ENCODE measurements at regions not wholly inside any gene's neighbourhood (a gene's known extent, or its start where the extent isn't known, plus 50 kb on each side); places are given as distances from the start of the nearest gene placed in this dataset.

DNA sequence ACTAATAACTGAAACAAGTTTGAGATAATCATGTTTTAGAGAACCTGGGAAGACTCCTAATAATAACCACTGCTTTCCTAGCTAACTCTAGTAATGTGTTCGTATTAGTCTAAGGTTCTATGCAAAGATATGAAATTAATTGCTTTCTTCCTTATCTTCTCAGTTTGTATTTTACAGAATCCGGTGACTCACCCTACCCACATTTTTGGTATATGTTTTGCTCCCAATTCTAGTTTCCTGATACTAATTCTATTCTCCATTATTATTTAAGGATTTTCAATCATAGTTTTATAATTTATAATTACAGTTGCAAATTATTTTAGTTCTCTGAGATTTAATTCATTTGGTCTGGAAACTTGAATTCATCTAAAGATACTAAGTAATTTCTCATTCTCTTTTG lies 394.6 kb upstream of the SETBP1 start:
- no peak overlapping the region for H3K4me3 Mint-ChIP-seq
- ChIA-PET CTCF (no interaction called here), POLR2A (no interaction called here)
- H3K4me1 Mint-ChIP-seq, result no peaks in the 10 kb centered on the region
- no peaks in the 10 kb centered on the region for H3K36me3 Mint-ChIP-seq (ENCODE audit: low read depth)
- intact Hi-C loops (cut with DNase I, micrococcal nuclease), result no loop called here
- no peak for ATAC-seq
- H3K27ac Mint-ChIP-seq, result no peak overlapping the region
- no peaks in the 10 kb centered on the region for H3K9me3 Mint-ChIP-seq (ENCODE audit: low read depth)
- DNase-seq, result no peak
- no peaks in the 10 kb centered on the region for H3K27me3 Mint-ChIP-seq

DNA sequence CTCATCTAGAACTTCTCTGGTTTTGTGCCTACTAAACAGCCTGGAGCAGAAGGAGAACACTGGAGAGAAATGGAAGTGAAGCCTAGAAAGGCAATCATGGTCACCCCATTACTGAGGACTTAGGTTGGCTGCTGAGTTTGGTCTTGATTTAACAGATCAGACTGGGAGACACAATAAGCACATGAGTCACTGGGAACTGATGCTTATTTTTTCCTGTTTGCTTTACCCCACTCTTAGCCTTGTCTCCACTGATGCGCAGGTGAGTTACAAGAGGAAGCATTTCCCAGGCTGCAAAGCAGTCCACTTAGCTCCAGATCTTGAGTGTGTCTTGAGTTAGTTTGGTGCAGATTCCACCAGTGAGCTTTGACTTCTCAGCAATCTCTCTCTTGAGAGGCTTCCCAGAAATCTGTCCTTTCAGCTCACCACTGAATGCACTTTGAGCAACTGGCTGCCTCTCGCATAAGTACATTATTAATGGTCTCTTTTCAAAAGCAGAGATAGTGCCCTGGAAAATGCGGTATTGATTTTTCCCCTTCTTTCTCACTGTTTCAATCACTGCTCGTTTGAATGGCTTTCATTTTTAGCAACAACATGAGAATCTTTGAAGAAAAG lies 390.2 kb upstream of the SETBP1 start:
- POLR2A ChIA-PET, result no interaction called here
- Mint-ChIP-seq H3K27ac (no peak overlapping the region), H3K4me1 (no peaks in the 10 kb centered on the region), H3K36me3 (ENCODE audit: low read depth) (no peaks in the 10 kb centered on the region), H3K27me3 (no peaks in the 10 kb centered on the region), H3K9me3 (ENCODE audit: low read depth) (no peaks in the 10 kb centered on the region), H3K4me3 (no peak overlapping the region)
- no peak for DNase-seq
- ATAC-seq, result no peak
- CTCF ChIA-PET, result no interaction called here
- intact Hi-C loops (cut with DNase I, micrococcal nuclease), result loop anchor here in 1 of 2 experiments (10.0 kb wide), 1 partner anchor 56 kb away; no protein-coding TSS in a partner anchor

DNA sequence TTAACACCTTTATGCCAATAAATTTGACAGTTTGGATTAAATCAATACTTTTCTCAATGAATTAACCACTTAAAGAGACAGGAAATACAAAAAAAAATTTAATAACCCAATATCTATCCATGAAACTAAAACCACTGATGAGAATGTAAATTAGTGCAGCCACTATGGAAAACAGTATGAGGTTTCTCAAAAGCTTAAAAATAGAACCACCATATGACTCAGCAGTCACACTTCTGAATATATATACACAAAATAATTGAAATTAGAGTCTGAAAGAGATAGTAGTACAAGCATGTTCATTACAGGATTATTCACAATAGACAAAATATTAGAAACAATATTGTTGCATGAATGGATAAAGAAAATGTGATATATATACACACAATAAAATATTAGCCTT lies 382.1 kb upstream of the SETBP1 start:
- H3K9me3 Mint-ChIP-seq (ENCODE audit: low read depth), result no peaks in the 10 kb centered on the region
- no peak for DNase-seq
- no peak for ATAC-seq
- intact Hi-C loops (cut with DNase I, micrococcal nuclease), result loop anchor here in 1 of 2 experiments (10.0 kb wide), 1 partner anchor 64 kb away; no protein-coding TSS in a partner anchor
- ChIA-PET POLR2A (no interaction called here), CTCF (no interaction called here)
- H3K36me3 Mint-ChIP-seq (ENCODE audit: low read depth), result no peaks in the 10 kb centered on the region
- no peaks in the 10 kb centered on the region for H3K4me1 Mint-ChIP-seq
- H3K4me3 Mint-ChIP-seq, result no peak overlapping the region
- H3K27ac Mint-ChIP-seq, result no peak overlapping the region
- no peaks in the 10 kb centered on the region for H3K27me3 Mint-ChIP-seq

- ChIA-PET POLR2A (no interaction called here), CTCF (no interaction called here)
- intact Hi-C loops (cut with DNase I, micrococcal nuclease), result no loop called here
- peaks cover 3% of the 10 kb centered on the region for H3K9me3 Mint-ChIP-seq (ENCODE audit: low read depth)
- H3K4me1 Mint-ChIP-seq, result no peaks in the 10 kb centered on the region
- ATAC-seq (no peak), DNase-seq (no peak)
- no peaks in the 10 kb centered on the region for H3K27me3 Mint-ChIP-seq
- no peaks in the 10 kb centered on the region for H3K36me3 Mint-ChIP-seq (ENCODE audit: low read depth)
- no peak overlapping the region for H3K27ac Mint-ChIP-seq
- H3K4me3 Mint-ChIP-seq, result no peak overlapping the region
Observed at GRCh38 chr18:44309185-44309584, 371.5 kb upstream of the SETBP1 start.

DNA sequence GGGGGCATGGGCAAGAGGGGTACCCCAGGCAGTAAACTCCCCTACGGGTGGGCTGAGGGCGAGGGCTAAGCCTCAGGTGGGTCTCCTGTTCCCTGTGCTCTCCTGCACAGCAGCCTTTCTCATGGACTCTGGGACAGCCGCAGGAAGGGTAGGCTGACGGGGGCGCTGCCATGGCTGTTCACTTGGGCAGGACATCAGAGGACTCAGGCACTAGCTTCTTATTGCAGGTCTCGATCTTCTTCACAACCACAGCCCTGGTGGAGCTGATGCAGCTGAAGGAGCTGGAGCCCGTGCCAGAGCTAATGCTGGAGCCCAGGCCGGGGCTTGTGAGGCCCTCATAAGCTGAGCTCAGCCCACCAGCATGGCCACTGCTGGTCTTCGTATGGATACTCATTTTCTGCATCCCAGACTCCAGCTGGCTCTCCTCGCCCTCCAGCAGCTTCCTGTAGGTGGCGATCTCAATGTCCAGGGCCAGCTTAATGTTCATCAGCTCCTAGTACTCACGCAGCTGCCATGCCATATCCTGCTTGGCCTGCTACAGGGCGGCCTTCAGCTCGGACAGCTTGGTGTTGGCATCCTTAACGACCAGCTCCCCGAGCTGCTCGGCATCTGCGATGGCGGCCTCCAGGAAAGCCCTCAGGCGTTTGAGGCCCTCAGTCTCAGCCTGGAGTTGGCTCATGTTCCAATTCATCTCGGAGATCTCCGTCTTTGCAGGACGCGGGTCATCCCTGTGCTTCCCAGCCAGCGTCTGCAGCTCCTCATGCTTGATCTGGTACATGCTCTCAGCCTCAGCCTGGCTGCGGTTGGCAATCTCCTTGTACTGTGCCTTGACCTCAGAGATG lies 359.8 kb upstream of the SETBP1 start:
- H3K9me3 Mint-ChIP-seq (ENCODE audit: low read depth), result no peaks in the 10 kb centered on the region
- H3K36me3 Mint-ChIP-seq (ENCODE audit: low read depth), result no peaks in the 10 kb centered on the region
- H3K4me3 Mint-ChIP-seq, result no peak overlapping the region
- H3K27me3 Mint-ChIP-seq, result no peaks in the 10 kb centered on the region
- DNase-seq (no peak), ATAC-seq (no peak)
- intact Hi-C loops (cut with DNase I, micrococcal nuclease), result no loop called here
- H3K4me1 Mint-ChIP-seq, result no peaks in the 10 kb centered on the region
- CTCF ChIA-PET, result interaction anchor here (0.6 kb wide), 1 partner anchor 683 kb away, joined by 3 read pairs; no protein-coding TSS in a partner anchor
- POLR2A ChIA-PET, result no interaction called here
- no peak overlapping the region for H3K27ac Mint-ChIP-seq

DNA sequence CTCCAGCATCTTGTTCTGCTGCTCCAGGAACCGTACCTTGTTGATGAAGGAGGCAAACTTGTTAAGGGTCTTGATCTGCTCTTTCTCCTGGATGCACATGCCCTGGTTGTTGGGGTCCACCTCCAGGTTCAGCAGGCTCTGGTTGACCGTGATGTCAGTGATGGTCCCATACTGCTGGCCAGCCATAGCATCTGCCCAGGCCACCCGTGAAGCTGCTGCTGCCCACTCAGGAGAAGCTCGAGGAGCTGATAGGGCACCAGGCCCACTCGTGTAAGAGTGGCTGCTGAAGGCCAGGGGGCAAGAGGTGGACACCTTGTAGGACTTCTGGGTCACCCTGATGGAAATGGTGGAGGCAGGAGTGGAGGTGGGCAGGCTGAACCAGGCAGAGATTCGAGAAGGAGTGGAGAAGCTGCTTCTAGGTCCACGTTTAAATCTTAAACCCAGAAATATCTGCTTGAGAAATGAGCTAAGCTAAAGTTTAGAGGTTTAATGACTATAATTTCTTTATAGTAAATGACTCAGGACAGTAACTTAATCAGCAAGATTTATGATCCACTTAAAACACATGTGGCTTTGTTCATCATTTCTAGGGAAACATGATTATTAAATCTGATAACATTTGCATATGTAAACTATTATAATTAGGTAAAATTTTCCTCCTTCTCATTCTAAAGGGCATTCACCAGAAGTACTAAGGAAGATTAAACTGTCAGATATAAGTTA lies 358.7 kb upstream of the SETBP1 start:
- Mint-ChIP-seq H3K36me3 (ENCODE audit: low read depth) (no peaks in the 10 kb centered on the region), H3K4me1 (no peaks in the 10 kb centered on the region), H3K4me3 (no peak overlapping the region), H3K9me3 (ENCODE audit: low read depth) (no peaks in the 10 kb centered on the region), H3K27me3 (no peaks in the 10 kb centered on the region), H3K27ac (no peak overlapping the region)
- POLR2A ChIA-PET, result no interaction called here
- ATAC-seq (no peak), DNase-seq (no peak)
- CTCF ChIA-PET, result no interaction called here
- intact Hi-C loops (cut with DNase I, micrococcal nuclease), result no loop called here

DNA sequence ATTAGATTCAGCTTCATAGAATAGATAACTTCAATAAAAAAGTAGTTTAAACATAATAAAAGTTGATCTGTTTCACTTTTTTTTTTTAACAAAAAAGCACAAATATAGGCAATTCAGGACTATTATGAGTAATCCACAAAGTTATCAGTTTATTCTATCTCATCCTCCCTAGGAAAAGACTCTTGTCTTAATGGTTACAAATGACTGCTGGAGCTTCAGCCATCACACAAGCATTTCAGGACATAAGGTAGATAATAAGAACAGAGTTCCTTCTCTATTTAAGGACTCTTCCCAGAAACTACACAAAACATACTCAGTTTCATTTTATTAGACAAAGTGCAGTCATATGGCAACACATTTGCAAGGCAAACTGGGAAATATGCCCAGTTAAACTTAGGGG lies 357.6 kb upstream of the SETBP1 start:
- POLR2A ChIA-PET, result no interaction called here
- no peak overlapping the region for H3K27ac Mint-ChIP-seq
- DNase-seq (no peak), ATAC-seq (no peak)
- intact Hi-C loops (cut with DNase I, micrococcal nuclease), result no loop called here
- H3K27me3 Mint-ChIP-seq, result no peaks in the 10 kb centered on the region
- H3K4me1 Mint-ChIP-seq, result no peaks in the 10 kb centered on the region
- H3K9me3 Mint-ChIP-seq (ENCODE audit: low read depth), result no peaks in the 10 kb centered on the region
- CTCF ChIA-PET, result no interaction called here
- H3K4me3 Mint-ChIP-seq, result no peak overlapping the region
- H3K36me3 Mint-ChIP-seq (ENCODE audit: low read depth), result no peaks in the 10 kb centered on the region

DNA sequence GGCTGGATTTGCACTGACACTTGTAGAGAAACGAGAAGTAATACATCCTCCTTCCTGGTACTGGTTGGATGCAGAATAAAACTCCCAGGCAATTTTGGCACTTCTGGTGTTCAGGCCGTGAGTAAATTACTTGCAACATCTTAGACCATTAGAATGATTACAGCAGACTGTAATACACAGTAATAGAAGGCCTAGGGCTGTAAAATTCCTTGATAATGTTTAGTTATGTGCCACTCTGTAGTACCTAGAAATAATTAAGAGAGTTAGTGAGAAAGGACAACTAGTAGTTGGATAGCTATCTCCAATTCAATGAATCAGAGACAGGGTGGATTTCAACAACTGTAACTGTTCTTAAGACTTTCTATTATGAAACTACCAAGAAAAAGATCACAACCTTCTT lies 356.3 kb upstream of the SETBP1 start:
- no peak overlapping the region for H3K4me3 Mint-ChIP-seq
- no peaks in the 10 kb centered on the region for H3K9me3 Mint-ChIP-seq (ENCODE audit: low read depth)
- H3K4me1 Mint-ChIP-seq, result no peaks in the 10 kb centered on the region
- ChIA-PET POLR2A (no interaction called here), CTCF (no interaction called here)
- intact Hi-C loops (cut with DNase I, micrococcal nuclease), result no loop called here
- ATAC-seq (no peak), DNase-seq (no peak)
- H3K27ac Mint-ChIP-seq, result no peak overlapping the region
- no peaks in the 10 kb centered on the region for H3K27me3 Mint-ChIP-seq
- H3K36me3 Mint-ChIP-seq (ENCODE audit: low read depth), result no peaks in the 10 kb centered on the region

DNA sequence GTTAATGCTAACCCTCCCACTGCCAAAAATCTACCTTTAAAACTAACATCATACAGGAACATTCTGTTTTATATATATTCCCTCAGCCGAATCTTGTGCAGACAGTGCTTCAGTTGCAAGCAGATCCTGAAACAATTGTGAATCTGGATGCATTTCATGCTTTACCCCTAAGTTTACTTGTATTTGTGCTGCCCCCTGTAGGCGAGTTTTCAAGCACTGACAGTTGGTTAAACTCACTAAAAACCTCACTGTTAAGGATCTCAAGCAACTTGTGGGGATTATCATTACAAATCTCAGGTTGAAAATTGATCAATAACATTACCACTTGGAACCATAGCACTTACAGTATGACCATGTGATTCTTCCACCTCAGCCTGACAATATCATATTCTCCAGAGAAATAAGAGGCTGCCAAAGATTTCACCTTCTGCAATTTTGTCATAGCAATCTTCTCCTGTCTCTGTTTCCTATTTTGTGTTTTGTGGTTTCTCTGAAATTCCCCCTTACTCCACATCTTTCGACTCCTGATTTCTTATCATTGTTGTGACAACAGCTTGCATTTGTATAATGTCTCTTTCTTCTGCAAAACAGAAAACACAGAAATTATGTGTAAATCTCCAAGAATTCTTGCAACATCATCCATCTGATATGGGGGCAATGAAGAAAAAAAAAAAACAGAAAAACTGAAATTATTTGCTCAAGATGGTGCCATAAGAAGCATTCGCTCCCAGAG lies 354.6 kb upstream of the SETBP1 start:
- peak; percentile 52 for DNase-seq
- ChIA-PET POLR2A (no interaction called here), CTCF (no interaction called here)
- no peak for ATAC-seq
- no peak overlapping the region for H3K4me3 Mint-ChIP-seq
- H3K36me3 Mint-ChIP-seq (ENCODE audit: low read depth), result no peaks in the 10 kb centered on the region
- H3K9me3 Mint-ChIP-seq (ENCODE audit: low read depth), result peaks cover 4% of the 10 kb centered on the region
- intact Hi-C loops (cut with DNase I, micrococcal nuclease), result loop anchor here in 1 of 2 experiments (5.0 kb wide), 1 partner anchor 704 kb away; no protein-coding TSS in a partner anchor
- no peaks in the 10 kb centered on the region for H3K27me3 Mint-ChIP-seq
- H3K27ac Mint-ChIP-seq, result no peak overlapping the region
- no peaks in the 10 kb centered on the region for H3K4me1 Mint-ChIP-seq

DNA sequence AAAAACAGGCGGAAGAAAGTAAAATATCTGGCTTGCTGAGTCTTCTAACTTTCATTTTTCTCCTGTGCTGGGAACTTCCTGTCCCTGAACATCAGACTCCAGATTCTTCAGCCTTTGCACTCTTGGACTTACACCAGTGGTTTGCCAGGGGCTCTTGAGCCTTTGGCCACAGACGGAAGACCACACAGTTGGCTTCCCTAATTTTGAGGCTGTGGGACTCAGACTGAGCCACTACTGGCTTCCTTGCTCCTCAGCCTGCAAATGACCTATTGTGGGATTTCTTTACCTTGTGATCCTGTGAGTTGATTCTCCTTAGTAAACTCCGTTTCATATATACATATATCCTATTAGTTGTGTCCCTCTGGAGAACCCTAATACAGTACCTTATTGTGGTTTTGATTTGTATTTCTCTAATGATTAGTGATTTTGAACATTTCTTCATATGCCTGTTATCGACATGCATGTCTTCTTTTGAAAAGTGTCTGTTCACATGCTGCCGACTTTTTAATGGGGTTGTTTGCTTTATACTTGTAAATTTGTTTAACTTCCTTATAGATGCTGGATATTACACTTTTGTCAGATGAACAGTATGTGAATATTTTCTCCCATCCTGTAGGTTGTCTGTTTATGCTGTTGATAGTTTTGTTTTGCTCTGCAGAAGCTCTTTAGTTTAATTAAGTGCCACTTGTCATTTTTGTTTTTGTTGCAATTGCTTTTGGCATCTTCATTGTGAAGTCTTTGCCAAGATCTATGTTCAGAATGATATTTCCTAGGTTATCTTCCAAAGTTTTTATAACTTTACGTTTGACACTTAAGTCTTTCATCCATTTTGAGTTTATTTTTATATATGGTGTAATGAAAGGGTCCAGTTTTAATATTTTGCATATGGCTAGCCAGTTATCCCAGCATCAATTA lies 348.8 kb upstream of the SETBP1 start:
- DNase-seq, result no peak
- no peaks in the 10 kb centered on the region for H3K4me1 Mint-ChIP-seq
- no peak overlapping the region for H3K4me3 Mint-ChIP-seq
- ChIA-PET CTCF (no interaction called here), POLR2A (no interaction called here)
- ATAC-seq, result no peak
- no peak overlapping the region for H3K27ac Mint-ChIP-seq
- no peaks in the 10 kb centered on the region for H3K27me3 Mint-ChIP-seq
- intact Hi-C loops (cut with DNase I, micrococcal nuclease), result no loop called here
- H3K36me3 Mint-ChIP-seq (ENCODE audit: low read depth), result no peaks in the 10 kb centered on the region
- peaks cover 7% of the 10 kb centered on the region for H3K9me3 Mint-ChIP-seq (ENCODE audit: low read depth)

DNA sequence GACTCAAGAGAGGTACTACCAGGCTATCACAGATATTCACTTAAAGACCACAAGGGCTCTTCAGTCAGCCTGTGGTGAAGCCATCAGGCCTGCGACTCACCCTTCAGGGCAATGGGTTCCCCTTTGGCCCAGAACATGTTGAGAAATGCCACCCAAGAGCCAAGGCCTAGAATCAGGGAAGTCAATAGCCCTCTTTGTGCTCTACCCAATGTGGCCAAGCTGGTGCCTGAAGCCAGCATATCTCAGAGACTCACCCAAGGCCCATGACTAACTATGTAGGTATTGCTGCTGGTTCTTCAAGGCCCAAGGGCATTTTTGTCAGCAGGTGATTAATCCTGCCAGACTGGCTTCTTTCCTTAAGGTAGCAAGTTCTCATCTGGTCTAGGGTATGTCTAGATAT lies 338.9 kb upstream of the SETBP1 start:
- no peak overlapping the region for H3K27ac Mint-ChIP-seq
- DNase-seq (no peak), ATAC-seq (no peak)
- H3K4me1 Mint-ChIP-seq, result no peaks in the 10 kb centered on the region
- H3K27me3 Mint-ChIP-seq, result no peaks in the 10 kb centered on the region
- H3K9me3 Mint-ChIP-seq (ENCODE audit: low read depth), result peaks cover 9% of the 10 kb centered on the region
- CTCF ChIA-PET, result no interaction called here
- intact Hi-C loops (cut with DNase I, micrococcal nuclease), result no loop called here
- POLR2A ChIA-PET, result no interaction called here
- no peak overlapping the region for H3K4me3 Mint-ChIP-seq
- no peaks in the 10 kb centered on the region for H3K36me3 Mint-ChIP-seq (ENCODE audit: low read depth)
